ENCODE measurements at regions not wholly inside any gene's neighbourhood (a gene's known extent, or its start where the extent isn't known, plus 50 kb on each side); places are given as distances from the start of the nearest gene placed in this dataset.

- DNase-seq = no peak
Measured at GRCh38 chr13:72527333-72527732, 200.1 kb downstream of the MZT1 start.

GRCh38 chr13:72523593-72523992 lies 203.8 kb downstream of the MZT1 start:
- DNase-seq = no peak

DNA sequence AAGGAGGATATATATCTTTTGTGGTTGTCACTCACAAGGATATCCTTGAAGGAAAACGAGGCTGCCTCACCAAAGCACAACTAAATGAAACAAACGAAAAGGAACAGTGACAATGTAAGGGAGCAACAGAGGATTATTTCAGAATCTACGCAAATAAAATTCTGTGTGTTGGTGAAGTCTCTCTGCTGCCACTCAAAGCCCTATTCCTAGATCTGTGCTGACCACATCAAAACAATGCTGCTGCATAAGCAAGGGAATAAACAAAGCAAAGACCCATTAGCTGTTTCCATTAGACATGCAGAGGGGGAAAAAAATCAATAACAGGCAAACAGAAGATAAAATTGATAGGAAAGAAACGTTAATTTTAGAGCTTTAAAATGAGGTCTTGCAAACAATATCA lies 204.4 kb downstream of the MZT1 start:
- DNase-seq = no peak

GRCh38 chr13:72521940-72522661 lies 205.3 kb downstream of the MZT1 start:
- no peak for DNase-seq

- no peak for DNase-seq
Measured at GRCh38 chr13:72514146-72514545, 213.3 kb downstream of the MZT1 start.

DNA sequence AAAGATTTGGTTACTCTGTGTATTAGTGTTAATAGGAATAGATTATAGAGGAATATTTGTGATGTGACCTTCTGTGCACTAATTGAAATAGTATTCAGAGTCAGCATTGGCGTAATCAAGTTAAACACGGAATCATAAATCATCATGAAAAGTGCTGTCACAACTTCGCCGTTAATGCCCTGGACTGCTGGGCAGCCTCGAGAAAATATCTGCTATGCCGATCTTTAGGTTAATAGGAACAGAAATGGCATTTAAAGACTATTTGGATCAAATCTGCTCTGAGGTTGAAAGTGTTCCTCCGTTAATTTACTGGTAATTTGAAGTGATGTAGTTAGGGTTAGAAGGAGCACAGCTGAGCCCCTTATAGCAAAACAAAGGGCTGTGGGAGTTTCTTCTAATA lies 219.0 kb downstream of the MZT1 start:
- DNase-seq = no peak

GRCh38 chr13:72507416-72508199 lies 219.8 kb downstream of the MZT1 start:
- no peak for DNase-seq

- DNase-seq = no peak
Measured at GRCh38 chr13:72506706-72507105, 220.7 kb downstream of the MZT1 start.

DNA sequence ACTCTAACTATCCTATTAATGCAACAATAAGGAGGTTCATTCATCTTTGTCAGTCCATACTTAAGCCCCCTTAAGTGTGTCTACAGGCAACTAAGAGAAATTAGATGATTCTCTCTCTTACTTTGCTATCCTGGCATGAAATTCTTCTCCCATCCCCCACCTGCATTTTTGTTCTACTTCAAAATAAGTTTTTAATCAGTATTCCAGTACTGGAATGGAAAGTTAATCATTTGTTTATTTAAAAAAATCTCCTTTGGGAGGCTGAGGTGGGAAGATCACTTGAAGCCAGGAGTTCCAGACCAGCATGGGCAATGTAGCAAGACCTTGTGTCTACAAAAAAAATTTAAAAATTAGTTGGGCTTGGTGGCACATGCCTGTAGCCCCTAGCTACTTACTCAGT lies 222.1 kb downstream of the MZT1 start:
- no peak for DNase-seq

DNA sequence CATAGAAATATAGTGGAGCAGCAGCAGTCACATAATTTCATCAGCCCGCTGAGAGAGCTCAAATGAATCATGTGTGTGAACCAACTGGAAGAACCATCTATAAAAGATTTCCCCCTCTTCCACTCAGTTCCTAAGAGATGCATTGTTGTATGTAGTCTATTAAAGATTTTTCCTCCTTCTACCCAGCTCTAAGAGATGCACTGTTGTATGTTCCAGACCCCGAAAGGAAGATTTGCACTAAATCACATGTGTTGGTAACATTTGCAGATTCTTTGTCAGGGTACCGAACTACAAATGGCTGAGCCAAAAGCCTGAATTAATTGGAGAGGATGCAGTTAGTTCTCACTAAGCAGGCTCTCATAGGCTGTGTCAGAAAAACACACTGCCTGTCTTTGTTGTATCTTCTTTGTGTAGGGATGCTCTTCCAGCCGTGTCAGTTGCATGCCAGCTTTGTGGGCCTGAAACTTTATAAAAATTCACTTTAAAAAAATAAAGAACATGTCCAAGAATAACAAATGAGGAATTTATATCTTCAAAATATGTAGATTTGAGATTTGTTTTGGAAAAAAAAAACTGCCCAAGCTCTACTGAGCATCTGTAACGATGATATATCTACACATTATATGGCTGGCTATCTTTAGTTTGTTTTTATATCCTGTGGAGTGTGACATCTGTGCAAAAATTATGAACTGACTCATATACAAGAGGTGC lies 223.1 kb downstream of the MZT1 start:
- no peak for DNase-seq

- no peak for DNase-seq
Measured at GRCh38 chr13:72500851-72501250, 226.6 kb downstream of the MZT1 start.

- DNase-seq = no peak
Measured at GRCh38 chr13:72495681-72496080, 231.7 kb downstream of the MZT1 start.

DNA sequence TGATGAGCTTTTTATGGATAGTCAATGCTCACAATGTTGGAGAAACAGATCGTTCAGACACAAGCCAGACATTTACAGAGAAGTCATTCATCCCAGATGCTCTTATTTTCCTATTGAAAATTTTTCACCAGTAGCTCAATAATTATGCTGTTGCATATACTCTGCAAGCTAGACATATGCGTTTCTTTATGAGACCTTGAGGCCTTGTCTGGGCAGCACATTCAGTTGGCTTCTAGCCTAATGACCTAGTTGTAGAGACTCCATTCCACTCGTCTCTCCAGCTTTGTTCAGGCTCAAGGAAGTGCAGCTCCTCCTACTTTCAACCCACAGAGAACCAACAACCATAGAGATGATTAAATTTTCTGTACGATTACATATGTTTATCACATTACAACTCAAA lies 237.7 kb downstream of the MZT1 start:
- DNase-seq = no peak

DNA sequence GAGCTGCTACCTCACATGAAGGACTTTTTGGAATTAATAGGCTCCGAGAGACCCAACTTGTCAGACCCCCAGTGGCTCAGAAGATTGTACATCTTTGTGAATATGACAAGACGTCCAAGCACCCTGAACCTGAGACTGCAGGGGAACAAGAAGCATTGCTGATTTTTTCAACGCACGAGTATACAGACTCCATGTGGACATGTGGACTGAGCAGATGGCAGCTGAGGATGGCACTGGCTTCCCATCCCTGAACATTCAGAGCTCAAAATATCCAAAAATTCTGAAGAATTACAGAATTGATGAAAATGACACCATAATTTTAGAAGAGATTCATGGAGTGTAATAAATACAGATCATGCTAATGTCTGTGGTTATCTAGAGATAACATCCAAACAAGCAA lies 254.1 kb downstream of the MZT1 start:
- DNase-seq = no peak

DNA sequence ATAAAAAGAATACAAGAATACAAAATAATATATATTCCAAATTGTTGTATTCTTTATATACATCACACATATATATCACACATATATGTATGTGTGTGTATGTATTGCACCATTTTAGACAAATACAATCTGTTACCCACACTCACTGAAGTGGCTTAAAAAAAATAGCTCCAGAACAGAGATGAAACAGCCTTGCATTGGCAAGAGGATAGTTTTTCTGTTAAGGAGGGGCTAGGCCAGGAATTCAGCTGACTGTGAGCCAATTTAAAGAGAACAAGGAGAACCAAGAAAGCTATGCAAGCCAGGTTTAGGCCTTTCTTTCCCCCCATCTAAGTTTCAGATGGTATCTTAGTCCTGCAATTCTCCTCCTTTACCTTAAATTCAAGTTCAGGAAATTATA lies 257.5 kb downstream of the MZT1 start:
- no peak for DNase-seq

- DNase-seq = peak; percentile 1
Measured at GRCh38 chr13:72463561-72463960, 263.9 kb downstream of the MZT1 start.

DNA sequence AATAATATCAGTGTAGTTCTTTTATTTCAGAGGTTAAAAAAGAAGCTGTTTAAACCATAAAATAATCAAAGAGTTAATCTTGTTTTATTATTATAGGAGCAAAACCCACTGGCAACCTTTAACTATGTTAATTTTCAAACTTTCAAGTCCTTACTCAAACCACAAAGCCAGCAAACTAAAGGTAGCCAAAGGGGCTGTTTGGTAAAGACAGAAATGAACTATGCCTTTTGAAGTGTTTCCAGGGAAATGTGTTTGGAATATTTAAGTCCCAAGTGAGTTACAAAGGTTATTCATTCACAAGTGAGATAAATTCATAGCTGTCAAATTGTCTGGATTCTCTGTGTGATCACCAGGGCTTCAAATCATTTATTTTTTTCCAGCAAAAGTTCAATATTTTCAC lies 264.7 kb downstream of the MZT1 start:
- DNase-seq = no peak

- DNase-seq = no peak
Measured at GRCh38 chr13:72462166-72462565, 265.3 kb downstream of the MZT1 start.

- DNase-seq = no peak
Measured at GRCh38 chr13:72458701-72459100, 268.7 kb downstream of the MZT1 start.

- no peak for DNase-seq
Measured at GRCh38 chr13:72457151-72457550, 270.3 kb downstream of the MZT1 start.

- no peak for DNase-seq
Measured at GRCh38 chr13:72456486-72456885, 270.9 kb downstream of the MZT1 start.

GRCh38 chr13:72453161-72453560 lies 274.3 kb downstream of the MZT1 start:
- DNase-seq = no peak

- no peak for DNase-seq
Measured at GRCh38 chr13:72448082-72448481, 279.3 kb downstream of the MZT1 start.

DNA sequence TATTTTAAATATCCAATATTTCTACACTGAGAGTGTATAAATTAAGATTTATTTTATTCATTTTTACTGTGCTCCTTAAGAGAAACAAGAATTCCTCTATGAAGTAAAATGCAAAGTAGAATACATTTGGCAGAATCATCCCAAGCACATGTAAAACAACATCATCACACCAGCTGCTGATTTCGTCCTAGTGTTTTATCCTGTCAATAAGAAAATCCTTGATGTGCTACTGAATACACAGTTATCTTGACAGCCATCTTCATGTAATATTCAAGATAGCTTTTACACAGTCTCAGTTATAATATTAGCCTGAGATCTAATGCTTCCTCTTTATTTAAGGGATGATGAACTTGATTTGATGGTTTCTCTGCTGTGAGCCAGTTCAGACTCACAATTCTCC lies 282.4 kb downstream of the MZT1 start:
- no peak for DNase-seq
